ENCODE measurements at regions not wholly inside any gene's neighbourhood (a gene's known extent, or its start where the extent isn't known, plus 50 kb on each side); places are given as distances from the start of the nearest gene placed in this dataset.
A peak's percentile ranks its signal among the peaks of the same experiment; 100 is the strongest.

DNA sequence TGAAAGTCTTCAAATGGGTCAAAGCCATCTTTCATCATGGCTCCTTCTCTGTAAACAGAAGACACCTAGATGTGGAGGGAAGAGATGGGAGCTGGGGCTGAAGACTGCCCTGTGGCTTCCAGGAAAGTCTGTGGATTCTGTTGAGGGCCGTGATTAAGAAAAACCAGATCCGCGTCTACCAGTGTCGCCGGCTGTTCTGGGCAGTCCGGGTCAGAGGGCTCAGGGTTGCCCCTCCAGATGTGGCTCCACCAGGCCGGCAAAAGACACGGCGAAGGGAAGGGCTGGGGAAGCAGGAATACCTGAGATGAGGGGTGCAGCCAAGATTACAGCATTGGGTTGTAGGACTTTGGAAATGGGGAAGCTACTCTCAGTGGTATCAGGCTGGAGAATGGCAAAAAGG is 162.6 kb downstream of the RHOU start:
- H3K27me3 ChIP-seq (ENCODE audit: insufficient read depth, low read length, poor library complexity), result no peaks in the 10 kb centered on the region
- DNase-seq, result no peak

DNA sequence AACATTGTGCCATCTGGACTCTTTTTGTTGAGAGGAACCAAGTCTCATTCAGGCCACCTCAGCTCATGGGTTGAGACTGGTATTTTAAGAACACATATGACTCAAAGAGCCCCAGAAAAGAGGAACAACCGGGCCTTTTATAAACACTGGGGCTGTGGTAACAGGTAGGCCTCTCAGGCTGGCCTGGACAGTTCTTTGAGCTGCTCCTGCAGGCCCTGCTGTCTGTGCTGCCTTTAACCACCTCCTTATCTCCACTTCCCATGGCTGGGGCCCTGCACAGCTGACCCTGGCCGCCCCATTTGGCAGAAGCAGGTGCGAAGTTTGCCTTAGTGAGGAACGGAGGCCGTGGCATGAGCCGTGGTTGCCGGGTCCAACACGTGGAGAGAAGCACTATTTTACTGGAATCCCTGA is 163.3 kb downstream of the RHOU start:
- H4K8ac ChIP-seq (ENCODE audit: low read depth, low read length), result no peak overlapping the region
- no CpG with 5 or more reads among the region's 8 CpGs for WGBS (ENCODE audit: extremely low coverage, insufficient coverage, low lambda C conversion rate)
- H3K4me2 ChIP-seq (ENCODE audit: low read length), result no peak overlapping the region
- H3K56ac ChIP-seq (ENCODE audit: low read length), result no peak overlapping the region
- no peak for DNase-seq
- H3K79me2 ChIP-seq (ENCODE audit: control insufficient read depth, insufficient read depth, low read length), result no peaks in the 10 kb centered on the region
- no peak overlapping the region for H4K5ac ChIP-seq (ENCODE audit: low read length)
- no peak overlapping the region for H2BK120ac ChIP-seq (ENCODE audit: low read depth, low read length)
- no peak overlapping the region for H3K9ac ChIP-seq (ENCODE audit: low read length)
- H3K18ac ChIP-seq (ENCODE audit: low read length), result no peak overlapping the region
- no peak overlapping the region for H3K27ac ChIP-seq (ENCODE audit: low read depth, low read length)
- H3K4ac ChIP-seq (ENCODE audit: low read depth, low read length), result no peak overlapping the region
- no peak overlapping the region for H2AK5ac ChIP-seq (ENCODE audit: low read length)
- H3K27me3 ChIP-seq (ENCODE audit: insufficient read depth, low read length, poor library complexity), result no peaks in the 10 kb centered on the region
- no peak overlapping the region for H2BK5ac ChIP-seq (ENCODE audit: low read length)
- no peak overlapping the region for H3K4me3 ChIP-seq (ENCODE audit: low read length)
- H3K36me3 ChIP-seq (ENCODE audit: control insufficient read depth, insufficient read depth, low read length), result no peaks in the 10 kb centered on the region
- H2BK15ac ChIP-seq (replicated peaks; ENCODE audit: low read depth), result no peak overlapping the region
- peaks cover 3% of the 10 kb centered on the region for H3K4me1 ChIP-seq (ENCODE audit: control insufficient read depth, low read depth, low read length)
- H3K79me1 ChIP-seq (ENCODE audit: low read length), result no peaks in the 10 kb centered on the region
- H3K23ac ChIP-seq (ENCODE audit: low read length), result no peak overlapping the region

More for the DNA sequence above, 162.6 kb downstream of the RHOU start:
- no peak overlapping the region for H2BK120ac ChIP-seq (ENCODE audit: low read depth, low read length)
- no peak overlapping the region for H2BK15ac ChIP-seq (replicated peaks; ENCODE audit: low read depth)
- no peak overlapping the region for H3K4me2 ChIP-seq (ENCODE audit: low read length)
- no peak overlapping the region for H2AK5ac ChIP-seq (ENCODE audit: low read length)
- no peak overlapping the region for H3K23ac ChIP-seq (ENCODE audit: low read length)
- H3K79me1 ChIP-seq (ENCODE audit: low read length), result no peaks in the 10 kb centered on the region
- H4K5ac ChIP-seq (ENCODE audit: low read length), result no peak overlapping the region
- no peak overlapping the region for H3K4ac ChIP-seq (ENCODE audit: low read depth, low read length)
- H4K8ac ChIP-seq (ENCODE audit: low read depth, low read length), result no peak overlapping the region
- no peaks in the 10 kb centered on the region for H3K79me2 ChIP-seq (ENCODE audit: control insufficient read depth, insufficient read depth, low read length)
- no peak overlapping the region for H3K27ac ChIP-seq (ENCODE audit: low read depth, low read length)
- H2BK5ac ChIP-seq (ENCODE audit: low read length), result no peak overlapping the region
- H3K56ac ChIP-seq (ENCODE audit: low read length), result no peak overlapping the region
- H3K9ac ChIP-seq (ENCODE audit: low read length), result no peak overlapping the region
- H3K4me3 ChIP-seq (ENCODE audit: low read length), result no peak overlapping the region
- WGBS (ENCODE audit: extremely low coverage, insufficient coverage, low lambda C conversion rate), result no CpG with 5 or more reads among the region's 9 CpGs
- H3K18ac ChIP-seq (ENCODE audit: low read length), result no peak overlapping the region
- no peaks in the 10 kb centered on the region for H3K36me3 ChIP-seq (ENCODE audit: control insufficient read depth, insufficient read depth, low read length)
- peaks cover 3% of the 10 kb centered on the region for H3K4me1 ChIP-seq (ENCODE audit: control insufficient read depth, low read depth, low read length)

GRCh38 chr1:228899421-228899956 is 164.2 kb downstream of the RHOU start:
- peak overlapping the region; percentile 35 for H3K56ac ChIP-seq (ENCODE audit: low read length)
- H3K36me3 ChIP-seq (ENCODE audit: control insufficient read depth, insufficient read depth, low read length), result no peaks in the 10 kb centered on the region
- DNase-seq, result no peak
- H3K4ac ChIP-seq (ENCODE audit: low read depth, low read length), result no peak overlapping the region
- H3K9ac ChIP-seq (ENCODE audit: low read length), result no peak overlapping the region
- H3K27me3 ChIP-seq (ENCODE audit: insufficient read depth, low read length, poor library complexity), result no peaks in the 10 kb centered on the region
- H3K79me1 ChIP-seq (ENCODE audit: low read length), result no peaks in the 10 kb centered on the region
- WGBS (ENCODE audit: extremely low coverage, insufficient coverage, low lambda C conversion rate), result no CpG with 5 or more reads among the region's 12 CpGs
- H3K4me3 ChIP-seq (ENCODE audit: low read length), result no peak overlapping the region
- no peak overlapping the region for H2BK5ac ChIP-seq (ENCODE audit: low read length)
- H3K18ac ChIP-seq (ENCODE audit: low read length), result no peak overlapping the region
- peaks cover 3% of the 10 kb centered on the region for H3K4me1 ChIP-seq (ENCODE audit: control insufficient read depth, low read depth, low read length)
- no peak overlapping the region for H3K23ac ChIP-seq (ENCODE audit: low read length)
- no peak overlapping the region for H3K27ac ChIP-seq (ENCODE audit: low read depth, low read length)
- H4K5ac ChIP-seq (ENCODE audit: low read length), result no peak overlapping the region
- no peaks in the 10 kb centered on the region for H3K79me2 ChIP-seq (ENCODE audit: control insufficient read depth, insufficient read depth, low read length)
- no peak overlapping the region for H3K4me2 ChIP-seq (ENCODE audit: low read length)
- no peak overlapping the region for H2BK120ac ChIP-seq (ENCODE audit: low read depth, low read length)
- no peak overlapping the region for H2AK5ac ChIP-seq (ENCODE audit: low read length)
- no peak overlapping the region for H2BK15ac ChIP-seq (replicated peaks; ENCODE audit: low read depth)
- no peak overlapping the region for H4K8ac ChIP-seq (ENCODE audit: low read depth, low read length)

DNA sequence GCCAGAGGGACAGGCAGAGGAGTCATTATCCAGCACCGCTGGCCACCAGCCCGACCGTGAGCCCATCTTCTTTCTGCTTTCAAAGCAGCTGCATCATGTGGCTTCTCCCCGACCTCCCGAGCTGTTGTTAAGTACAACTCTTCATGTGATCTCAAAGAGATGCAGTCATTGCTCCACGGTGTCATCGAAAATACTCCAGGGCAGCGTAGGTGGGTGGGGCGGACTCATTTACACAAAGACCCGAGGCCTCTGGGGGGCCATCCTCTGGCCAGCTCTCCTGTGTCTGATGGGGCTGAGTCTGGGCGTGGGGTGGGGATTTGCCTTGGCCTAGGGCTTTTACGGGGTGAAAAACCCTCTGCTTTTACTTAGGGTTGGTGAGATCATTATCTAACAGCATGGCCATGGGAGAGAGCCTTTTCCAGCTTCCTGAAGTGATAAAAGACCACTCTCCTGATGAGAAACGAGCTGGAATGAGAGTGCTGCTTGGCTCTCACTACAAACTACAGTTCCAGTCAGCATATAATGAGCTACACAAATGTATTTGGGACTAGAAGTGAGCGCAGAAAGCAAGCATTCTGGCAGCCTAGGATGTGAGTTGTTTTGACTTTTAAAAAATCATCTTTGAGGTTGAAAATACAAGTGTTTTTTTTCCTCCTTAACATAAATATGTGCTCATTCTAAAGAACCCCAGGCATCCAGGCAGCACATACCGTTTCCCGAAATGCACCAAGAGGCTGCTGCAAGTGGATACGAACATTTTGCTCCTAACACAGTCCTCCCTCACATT is 165.0 kb downstream of the RHOU start:
- H4K8ac ChIP-seq (ENCODE audit: low read depth, low read length), result no peak overlapping the region
- peak; percentile 42 for DNase-seq
- no peak overlapping the region for H2BK5ac ChIP-seq (ENCODE audit: low read length)
- peaks cover 3% of the 10 kb centered on the region for H3K4me1 ChIP-seq (ENCODE audit: control insufficient read depth, low read depth, low read length)
- H2BK15ac ChIP-seq (replicated peaks; ENCODE audit: low read depth), result no peak overlapping the region
- no peaks in the 10 kb centered on the region for H3K79me1 ChIP-seq (ENCODE audit: low read length)
- H3K9ac ChIP-seq (ENCODE audit: low read length), result no peak overlapping the region
- H3K79me2 ChIP-seq (ENCODE audit: control insufficient read depth, insufficient read depth, low read length), result no peaks in the 10 kb centered on the region
- H2AK5ac ChIP-seq (ENCODE audit: low read length), result no peak overlapping the region
- no peaks in the 10 kb centered on the region for H3K36me3 ChIP-seq (ENCODE audit: control insufficient read depth, insufficient read depth, low read length)
- H2BK120ac ChIP-seq (ENCODE audit: low read depth, low read length), result no peak overlapping the region
- peak overlapping the region; percentile 22 for H3K27ac ChIP-seq (ENCODE audit: low read depth, low read length)
- no CpG with 5 or more reads among the region's 17 CpGs for WGBS (ENCODE audit: extremely low coverage, insufficient coverage, low lambda C conversion rate)
- peak overlapping the region; percentile 42 for H3K18ac ChIP-seq (ENCODE audit: low read length)
- no peak overlapping the region for H3K4me2 ChIP-seq (ENCODE audit: low read length)
- H3K4me3 ChIP-seq (ENCODE audit: low read length), result no peak overlapping the region
- no peak overlapping the region for H3K4ac ChIP-seq (ENCODE audit: low read depth, low read length)
- H3K56ac ChIP-seq (ENCODE audit: low read length), result peak overlapping the region; percentile 35
- no peaks in the 10 kb centered on the region for H3K27me3 ChIP-seq (ENCODE audit: insufficient read depth, low read length, poor library complexity)
- no peak overlapping the region for H3K23ac ChIP-seq (ENCODE audit: low read length)
- no peak overlapping the region for H4K5ac ChIP-seq (ENCODE audit: low read length)

DNA sequence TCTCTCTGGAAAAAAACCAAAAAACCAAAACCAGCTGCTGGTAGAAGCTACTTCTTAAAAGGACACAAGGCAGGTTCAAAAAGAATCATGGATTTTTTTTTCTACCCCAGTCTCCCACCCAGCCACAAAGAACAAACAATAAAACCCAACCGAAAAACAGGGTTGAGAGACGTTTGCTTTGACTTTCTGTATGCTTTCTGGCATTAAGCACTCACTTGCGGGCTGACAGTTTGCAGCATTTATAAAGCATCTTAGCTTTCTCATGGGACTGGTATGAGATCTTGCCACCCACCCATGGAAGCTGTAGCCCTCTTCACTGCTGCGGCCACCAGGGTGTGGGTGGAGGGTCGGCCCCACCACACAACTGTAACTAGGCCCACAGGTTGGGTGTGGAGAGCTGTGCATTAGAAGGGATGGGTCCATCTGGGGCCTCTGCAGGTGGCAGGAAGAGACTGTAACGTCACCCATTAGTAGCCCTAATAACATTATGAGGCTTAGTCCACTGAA is 165.7 kb downstream of the RHOU start:
- Histone ChIP-seq H2AK5ac (ENCODE audit: low read length) (no peak overlapping the region), H2BK120ac (ENCODE audit: low read depth, low read length) (no peak overlapping the region), H3K4ac (ENCODE audit: low read depth, low read length) (no peak overlapping the region), H3K18ac (ENCODE audit: low read length) (no peak overlapping the region), H3K4me3 (ENCODE audit: low read length) (no peak overlapping the region), H3K23ac (ENCODE audit: low read length) (no peak overlapping the region), H4K8ac (ENCODE audit: low read depth, low read length) (no peak overlapping the region), H3K36me3 (ENCODE audit: control insufficient read depth, insufficient read depth, low read length) (no peaks in the 10 kb centered on the region), H4K5ac (ENCODE audit: low read length) (no peak overlapping the region), H3K27ac (ENCODE audit: low read depth, low read length) (no peak overlapping the region), H2BK5ac (ENCODE audit: low read length) (no peak overlapping the region), H2BK15ac (replicated peaks; ENCODE audit: low read depth) (no peak overlapping the region), H3K79me2 (ENCODE audit: control insufficient read depth, insufficient read depth, low read length) (no peaks in the 10 kb centered on the region), H3K56ac (ENCODE audit: low read length) (no peak overlapping the region), H3K4me1 (ENCODE audit: control insufficient read depth, low read depth, low read length) (peaks cover 3% of the 10 kb centered on the region), H3K79me1 (ENCODE audit: low read length) (no peaks in the 10 kb centered on the region), H3K9ac (ENCODE audit: low read length) (no peak overlapping the region), H3K4me2 (ENCODE audit: low read length) (no peak overlapping the region), H3K27me3 (ENCODE audit: insufficient read depth, low read length, poor library complexity) (no peaks in the 10 kb centered on the region)
- WGBS (ENCODE audit: extremely low coverage, insufficient coverage, low lambda C conversion rate), result no CpG with 5 or more reads among the region's 6 CpGs
- no peak for DNase-seq

Data from mesendoderm (in vitro differentiated cells).